Loucy (cell line): ENCODE measurements at regions not wholly inside any gene's neighbourhood (a gene's known extent, or its start where the extent isn't known, plus 50 kb on each side); places are given as distances from the start of the nearest gene placed in this dataset.

Source experiments
- H2AFZ ChIP-seq: fragments of 200-600 bp; sonication (generic); 2 replicates; pipeline ENCODE4 v1.6.0; 2016; ENCODE audit warnings: antibody characterized with exemption, mild to moderate bottlenecking, low read length, moderate library complexity
- H3F3A ChIP-seq: fragments of 200-600 bp; 2 replicates; pipeline ENCODE4 v1.6.0; 2016; ENCODE audit warnings: antibody characterized with exemption, low read depth, mild to moderate bottlenecking
- H3K27me3 ChIP-seq: fragments of 200-600 bp; sonication (generic); 2 replicates; pipeline ENCODE4 v1.6.1; 2014; ENCODE audit warnings: low read length, mild to moderate bottlenecking; ENCODE audit not compliant: insufficient read depth, poor library complexity, severe bottlenecking
- H3K36me3 ChIP-seq: fragments of 200-600 bp; sonication (generic); 2 replicates; pipeline ENCODE4 v1.6.1; 2016; ENCODE audit warnings: low read length; ENCODE audit not compliant: insufficient read depth
- H3K4me1 ChIP-seq: fragments of 200-600 bp; sonication (generic); 2 replicates; pipeline ENCODE4 v1.5.1; 2014; ENCODE audit warnings: low read length, mild to moderate bottlenecking; ENCODE audit not compliant: insufficient read depth, poor library complexity, severe bottlenecking
- H3K4me2 ChIP-seq: fragments of 200-600 bp; sonication (generic); 2 replicates; pipeline ENCODE4 v1.6.0; 2014; ENCODE audit warnings: antibody characterized with exemption, low read length, low read depth, mild to moderate bottlenecking; ENCODE audit not compliant: poor library complexity, severe bottlenecking
- H3K4me3 ChIP-seq: fragments of 200-600 bp; sonication (generic); 2 replicates; pipeline ENCODE4 v1.5.1; 2014; ENCODE audit warnings: low read length, mild to moderate bottlenecking, mixed read lengths; ENCODE audit not compliant: poor library complexity, severe bottlenecking
- H3K79me2 ChIP-seq: fragments of 200-600 bp; sonication (generic); 2 replicates; pipeline ENCODE4 v1.6.1; 2014; ENCODE audit warnings: low read length; ENCODE audit not compliant: insufficient read depth
- H3K9ac ChIP-seq: fragments of 200-600 bp; sonication (generic); 2 replicates; pipeline ENCODE4 v1.6.0; 2014; ENCODE audit warnings: mild to moderate bottlenecking, low read depth, low read length, moderate library complexity; ENCODE audit not compliant: poor library complexity, severe bottlenecking
- H3K9me2 ChIP-seq: fragments of 200-600 bp; sonication (generic); replicated peaks from 2 replicates; pipeline ENCODE4 v1.6.1; 2016; ENCODE audit warnings: low read depth, low read length, mixed read lengths
- H3K9me3 ChIP-seq: fragments of 200-600 bp; sonication (generic); 2 replicates; pipeline ENCODE4 v1.6.1; 2014; ENCODE audit warnings: mild to moderate bottlenecking, antibody characterized with exemption, low read length, low read depth; ENCODE audit not compliant: insufficient read depth
- H4K20me1 ChIP-seq: fragments of 200-600 bp; sonication (generic); 2 replicates; pipeline ENCODE4 v1.6.0; 2014; ENCODE audit warnings: antibody characterized with exemption, low read length, mild to moderate bottlenecking; ENCODE audit not compliant: insufficient read depth, poor library complexity, severe bottlenecking
- EZH2phosphoT487 ChIP-seq: fragments of 200-600 bp; IDR thresholded peaks from 2 replicates; pipeline ENCODE4 v1.6.1; 2018; ENCODE audit warnings: antibody characterized with exemption, mild to moderate bottlenecking, moderate library complexity, borderline replicate concordance
- TF ChIP-seq, protein P1 (sequence below): fragments of 200-600 bp; sonication (generic); conservative IDR thresholded peaks from 2 replicates; pipeline ENCODE4 v1.5.1; 2014; ENCODE audit warnings: mild to moderate bottlenecking, antibody characterized with exemption, low read length

DNA sequence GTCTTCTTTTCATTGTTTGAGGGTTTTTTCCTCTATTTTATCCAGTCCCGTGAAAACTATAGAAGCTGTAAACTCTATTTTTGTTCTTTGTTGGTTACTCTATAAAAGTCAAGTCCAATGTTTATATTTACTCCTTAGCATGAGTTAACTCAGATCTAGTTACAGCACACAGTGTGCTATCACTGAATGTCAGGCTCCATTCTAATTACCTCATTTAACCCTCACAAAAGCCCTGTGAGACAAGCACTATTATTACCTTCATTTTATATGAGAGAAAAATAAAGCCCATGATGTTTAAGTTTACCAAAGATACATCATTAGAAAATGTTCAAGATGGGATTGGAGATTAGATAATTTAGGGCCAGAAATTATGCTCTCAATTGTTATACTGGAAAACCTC is 251.4 kb upstream of the SNX7 start:
- no peaks in the 10 kb centered on the region for H4K20me1 ChIP-seq
- no peak overlapping the region for H3K9ac ChIP-seq
- H3K4me2 ChIP-seq, result no peak overlapping the region
- H3K27me3 ChIP-seq, result no peaks in the 10 kb centered on the region
- no peaks in the 10 kb centered on the region for H3F3A ChIP-seq
- H3K4me3 ChIP-seq, result no peak overlapping the region
- peak overlapping the region; percentile 56; the same call in 1 of the 2 replicates for H2AFZ ChIP-seq
- TF ChIP-seq, protein P1, sequence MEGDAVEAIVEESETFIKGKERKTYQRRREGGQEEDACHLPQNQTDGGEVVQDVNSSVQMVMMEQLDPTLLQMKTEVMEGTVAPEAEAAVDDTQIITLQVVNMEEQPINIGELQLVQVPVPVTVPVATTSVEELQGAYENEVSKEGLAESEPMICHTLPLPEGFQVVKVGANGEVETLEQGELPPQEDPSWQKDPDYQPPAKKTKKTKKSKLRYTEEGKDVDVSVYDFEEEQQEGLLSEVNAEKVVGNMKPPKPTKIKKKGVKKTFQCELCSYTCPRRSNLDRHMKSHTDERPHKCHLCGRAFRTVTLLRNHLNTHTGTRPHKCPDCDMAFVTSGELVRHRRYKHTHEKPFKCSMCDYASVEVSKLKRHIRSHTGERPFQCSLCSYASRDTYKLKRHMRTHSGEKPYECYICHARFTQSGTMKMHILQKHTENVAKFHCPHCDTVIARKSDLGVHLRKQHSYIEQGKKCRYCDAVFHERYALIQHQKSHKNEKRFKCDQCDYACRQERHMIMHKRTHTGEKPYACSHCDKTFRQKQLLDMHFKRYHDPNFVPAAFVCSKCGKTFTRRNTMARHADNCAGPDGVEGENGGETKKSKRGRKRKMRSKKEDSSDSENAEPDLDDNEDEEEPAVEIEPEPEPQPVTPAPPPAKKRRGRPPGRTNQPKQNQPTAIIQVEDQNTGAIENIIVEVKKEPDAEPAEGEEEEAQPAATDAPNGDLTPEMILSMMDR, result no peak
- no peak for TF ChIP-seq EZH2phosphoT487
- H3K36me3 ChIP-seq, result no peaks in the 10 kb centered on the region
- H3K9me3 ChIP-seq, result peaks cover 8% of the 10 kb centered on the region; the same call in 1 of the 2 replicates
- H3K9me2 ChIP-seq, result no peaks in the 10 kb centered on the region
- H3K4me1 ChIP-seq, result peaks cover 16% of the 10 kb centered on the region
- H3K79me2 ChIP-seq, result no peaks in the 10 kb centered on the region

DNA sequence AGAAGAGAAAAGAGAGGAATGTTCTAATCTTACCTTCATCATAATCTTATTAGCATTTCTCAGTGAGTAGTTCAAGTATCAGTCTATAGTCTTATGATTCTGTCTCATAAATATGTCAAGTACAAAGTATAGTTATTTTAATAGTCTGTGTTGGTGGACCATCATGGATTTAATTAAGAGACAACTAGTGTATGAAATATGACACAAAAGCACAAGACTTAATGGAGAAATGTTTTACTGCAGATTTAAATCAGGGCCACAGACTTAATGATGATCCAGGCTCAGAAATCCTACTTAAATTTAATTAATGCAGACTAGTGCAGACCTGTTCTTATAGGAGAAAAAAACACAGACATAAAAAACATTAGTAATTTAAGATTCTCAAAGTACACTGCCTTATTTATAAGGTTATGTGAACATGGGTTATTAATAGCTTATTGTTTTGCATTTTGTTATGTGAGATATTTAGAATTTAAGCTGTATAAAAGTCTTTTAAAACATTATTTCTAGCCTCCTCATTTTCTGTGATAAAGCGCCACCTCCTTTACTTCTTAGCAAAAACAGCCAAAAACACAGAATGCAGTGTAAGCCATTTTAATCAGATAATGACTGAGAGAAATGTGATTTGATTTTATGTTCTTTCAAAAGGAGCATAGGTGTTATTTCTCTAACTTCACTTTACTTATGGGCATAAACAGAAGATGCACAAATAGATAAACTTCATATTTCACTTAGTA is 255.0 kb upstream of the SNX7 start:
- Histone ChIP-seq H2AFZ (no peak overlapping the region), H3K36me3 (no peaks in the 10 kb centered on the region), H3K4me3 (no peak overlapping the region), H3K9ac (peak overlapping the region; percentile 72), H3F3A (peaks cover 7% of the 10 kb centered on the region; the same call in 1 of the 2 replicates), H3K79me2 (no peaks in the 10 kb centered on the region), H4K20me1 (no peaks in the 10 kb centered on the region), H3K4me2 (no peak overlapping the region), H3K27me3 (no peaks in the 10 kb centered on the region), H3K9me2 (no peaks in the 10 kb centered on the region), H3K4me1 (peaks cover 50% of the 10 kb centered on the region), H3K9me3 (no peaks in the 10 kb centered on the region)
- TF ChIP-seq, protein P1, result peak; percentile 57
- TF ChIP-seq EZH2phosphoT487, result no peak

DNA sequence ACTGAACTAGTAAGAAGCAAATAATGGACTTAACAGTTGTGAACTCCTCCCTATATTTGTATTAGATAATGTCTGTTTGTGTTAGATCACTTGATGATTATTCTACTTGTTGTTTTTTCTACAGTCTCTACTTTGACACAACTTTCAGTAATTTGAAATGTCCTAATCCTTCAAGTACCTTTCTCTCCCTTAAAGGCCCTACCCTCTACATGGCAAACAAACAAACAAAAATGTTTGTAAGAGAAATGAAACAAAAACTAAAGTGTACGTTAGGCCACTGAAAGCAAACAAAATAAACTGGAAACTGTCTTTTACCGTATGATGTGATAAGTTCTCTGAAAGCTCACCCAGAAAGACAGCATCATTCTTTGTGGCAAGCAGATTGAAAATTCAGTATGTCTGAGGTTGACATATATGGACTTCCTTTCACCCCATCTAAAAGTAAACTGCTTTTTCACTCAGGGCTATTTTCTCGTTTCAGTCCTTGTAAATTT is 255.9 kb upstream of the SNX7 start:
- Histone ChIP-seq H3F3A (peaks cover 7% of the 10 kb centered on the region; the same call in 1 of the 2 replicates), H3K4me2 (peak overlapping the region; percentile 69), H3K27me3 (no peaks in the 10 kb centered on the region), H3K36me3 (no peaks in the 10 kb centered on the region), H3K9me2 (no peaks in the 10 kb centered on the region), H3K4me1 (peaks cover 59% of the 10 kb centered on the region), H3K79me2 (no peaks in the 10 kb centered on the region), H2AFZ (peak overlapping the region; percentile 49; the same call in 1 of the 2 replicates), H4K20me1 (no peaks in the 10 kb centered on the region), H3K9me3 (no peaks in the 10 kb centered on the region), H3K9ac (peak overlapping the region; percentile 72), H3K4me3 (peak overlapping the region; percentile 29)
- no peak for TF ChIP-seq EZH2phosphoT487
- TF ChIP-seq, protein P1, result no peak
